ENCODE measurements at regions not wholly inside any gene's neighbourhood (a gene's known extent, or its start where the extent isn't known, plus 50 kb on each side); places are given as distances from the start of the nearest gene placed in this dataset.

DNA sequence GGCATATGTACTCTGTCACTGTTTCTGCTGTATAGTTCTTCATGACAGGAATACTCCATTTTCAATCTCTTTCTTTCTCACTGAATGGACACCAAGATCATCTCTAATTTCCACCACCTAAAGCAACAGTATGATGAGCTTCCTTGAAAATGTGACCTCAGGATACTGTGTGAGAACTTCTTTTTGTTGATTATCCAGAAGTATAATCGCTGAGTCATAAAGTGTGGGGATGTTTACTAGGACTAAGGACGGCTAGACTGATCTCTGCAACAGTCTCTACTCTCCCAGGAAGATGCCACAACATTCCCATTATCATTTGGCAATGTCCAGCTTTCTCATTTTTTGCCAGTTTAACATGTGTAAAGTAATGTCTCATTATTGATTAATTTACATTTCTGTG, 70.3 kb downstream of the TNFSF18 start:
- TF ChIP-seq EZH2 (IDR thresholded peaks at IDR 0.05) (no peak), POLR2AphosphoS5 (IDR thresholded peaks at IDR 0.05; ENCODE audit: borderline replicate concordance, low read depth, low read length) (no peak), FOXP2 (optimal IDR thresholded peaks at IDR 0.05; ENCODE audit: control extremely low read depth, extremely low read length, insufficient read depth) (no peak)

Measured in SK-N-MC (cell line).